ENCODE measurements at regions not wholly inside any gene's neighbourhood (a gene's known extent, or its start where the extent isn't known, plus 50 kb on each side); places are given as distances from the start of the nearest gene placed in this dataset.

GRCh38 chr5:128011339-128011738 lies 72.2 kb upstream of the SLC12A2 start:
- H3K4me2 ChIP-seq, result no peak overlapping the region
- H3K36me3 ChIP-seq (replicated peaks in 1 of 2; ENCODE audit: control insufficient read depth in 1 of 2, insufficient read depth in 2 of 2, low read length in 1 of 2), result no peaks in the 10 kb centered on the region
- POLR2A ChIA-PET, result no interaction called here
- H3K4me1 ChIP-seq (ENCODE audit: control insufficient read depth in 1 of 2, insufficient read depth in 2 of 2, low read depth in 1 of 2, low read length in 1 of 2), result peaks cover 0 to 5% of the 10 kb centered on the region in 2 experiments; a peak in 2 of 4 replicates
- no peak overlapping the region for H2AFZ ChIP-seq (ENCODE audit: low read depth)
- CTCF ChIA-PET, result no interaction called here
- no peak overlapping the region for H3K9ac ChIP-seq
- no peak overlapping the region for H3K27ac ChIP-seq (ENCODE audit: low read depth in 2 of 2, low read length in 1 of 2)
- H4K20me1 ChIP-seq (ENCODE audit: insufficient read depth), result no peaks in the 10 kb centered on the region
- no peaks in the 10 kb centered on the region for H3K9me2 ChIP-seq
- H3K79me2 ChIP-seq (ENCODE audit: insufficient read depth), result no peaks in the 10 kb centered on the region
- peaks cover 7% of the 10 kb centered on the region for H3F3A ChIP-seq (replicated peaks; ENCODE audit: insufficient read depth)
- no peaks in the 10 kb centered on the region for H3K27me3 ChIP-seq (ENCODE audit: insufficient read depth)
- H3K9me3 ChIP-seq, result no peaks in the 10 kb centered on the region
- no peak overlapping the region for H3K4me3 ChIP-seq (ENCODE audit: low read depth in 2 of 2, low read length in 1 of 2)
- TF ChIP-seq PBX3 (IDR thresholded peaks at IDR 0.05) (no peak), RAD21 (IDR thresholded peaks at IDR 0.05; ENCODE audit: low read length) (no peak), MXI1 (IDR thresholded peaks at IDR 0.05; ENCODE audit: low read depth, low read length) (no peak)
- no peak for DNase-seq

- no peak for DNase-seq
- Histone ChIP-seq H3K4me1 (ENCODE audit: control insufficient read depth in 1 of 2, insufficient read depth in 2 of 2, low read depth in 1 of 2, low read length in 1 of 2) (peaks cover 0 to 5% of the 10 kb centered on the region in 2 experiments; a peak in 2 of 4 replicates), H3K36me3 (replicated peaks in 1 of 2; ENCODE audit: control insufficient read depth in 1 of 2, insufficient read depth in 2 of 2, low read length in 1 of 2) (no peaks in the 10 kb centered on the region), H3K4me2 (no peak overlapping the region), H3F3A (replicated peaks; ENCODE audit: insufficient read depth) (no peaks in the 10 kb centered on the region), H3K27me3 (ENCODE audit: insufficient read depth) (no peaks in the 10 kb centered on the region), H3K9me2 (no peaks in the 10 kb centered on the region), H2AFZ (ENCODE audit: low read depth) (no peak overlapping the region), H3K4me3 (ENCODE audit: low read depth in 2 of 2, low read length in 1 of 2) (no peak overlapping the region), H3K79me2 (ENCODE audit: insufficient read depth) (no peaks in the 10 kb centered on the region), H3K9me3 (no peaks in the 10 kb centered on the region), H3K27ac (ENCODE audit: low read depth in 2 of 2, low read length in 1 of 2) (no peak overlapping the region), H4K20me1 (ENCODE audit: insufficient read depth) (no peaks in the 10 kb centered on the region), H3K9ac (no peak overlapping the region)
- ChIA-PET CTCF (no interaction called here), POLR2A (no interaction called here)
- WGBS (ENCODE audit: low lambda C conversion rate), result 91% methylated on average over 2 of the region's 2 CpGs
- TF ChIP-seq ZBTB33 (IDR thresholded peaks at IDR 0.05; ENCODE audit: borderline replicate concordance, low read depth), result no peak
- TF ChIP-seq SMC3 (IDR thresholded peaks at IDR 0.05; ENCODE audit: low read depth, low read length), result no peak
- no peak for TF ChIP-seq JUND (IDR thresholded peaks at IDR 0.05)
- no peak for TF ChIP-seq GABPA (IDR thresholded peaks at IDR 0.05; ENCODE audit: low read depth)
- TF ChIP-seq CTCF (IDR thresholded peaks at IDR 0.05), result no peak
- TF ChIP-seq RAD21 (IDR thresholded peaks at IDR 0.05; ENCODE audit: low read length), result no peak
Measured at GRCh38 chr5:128014578-128014977, 69.0 kb upstream of the SLC12A2 start.
